T47D (cell line): ENCODE measurements at regions not wholly inside any gene's neighbourhood (a gene's known extent, or its start where the extent isn't known, plus 50 kb on each side); places are given as distances from the start of the nearest gene placed in this dataset.

Experiments
- DNase-seq, 2 experiments: peaks; one replicate each; pipeline versions ENCODE4 v3.0.0 to v3.0.0-alpha.2; 2011 to 2012; ENCODE audit warnings: low read depth in 1 of 2, low spot score in 1 of 2
- JUND ChIP-seq: IDR thresholded peaks from 2 replicates; pipeline ENCODE4 v1.6.1; 2012; ENCODE audit warnings: low read depth
- in situ Hi-C: cut with HindIII; loops from 2 replicates; pipeline ENCODE4 v1.10.0; 2016; ENCODE audit warnings: low sequenced_read_pairs, low pct_unique_long_range_greater_than_20kb

GRCh38 chr4:159489646-159490045, 386.8 kb downstream of the RAPGEF2 start:
- no peak for DNase-seq
- TF ChIP-seq JUND: no peak
- in situ Hi-C loops: no loop called here

- in situ Hi-C loops: no loop called here
- DNase-seq: no peak
- no peak for TF ChIP-seq JUND
Observed at GRCh38 chr4:159495515-159496236, 392.8 kb downstream of the RAPGEF2 start.

GRCh38 chr4:159496248-159496647, 393.4 kb downstream of the RAPGEF2 start:
- DNase-seq: no peak
- no peak for TF ChIP-seq JUND
- in situ Hi-C loops: no loop called here

DNA sequence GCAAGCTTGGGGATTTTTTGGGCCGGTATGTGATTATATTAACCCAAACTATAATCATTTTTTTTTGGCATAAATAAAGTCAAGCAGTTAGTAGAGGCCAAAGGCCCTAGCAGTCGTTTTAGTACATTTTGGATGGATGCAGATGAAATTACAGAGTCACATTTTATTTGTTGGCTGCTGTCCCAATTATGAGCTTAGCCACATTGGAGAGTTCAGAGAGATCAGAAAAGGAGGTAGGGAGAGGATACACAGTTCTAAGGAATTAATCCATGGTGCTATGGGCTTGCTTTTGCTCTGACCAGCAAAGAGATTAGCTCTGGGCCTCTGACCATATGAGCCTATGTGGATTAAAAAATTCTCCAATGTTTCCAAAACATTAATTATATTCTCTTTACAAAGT, 395.1 kb downstream of the RAPGEF2 start:
- no peak for DNase-seq
- TF ChIP-seq JUND: no peak
- in situ Hi-C loops: no loop called here

DNA sequence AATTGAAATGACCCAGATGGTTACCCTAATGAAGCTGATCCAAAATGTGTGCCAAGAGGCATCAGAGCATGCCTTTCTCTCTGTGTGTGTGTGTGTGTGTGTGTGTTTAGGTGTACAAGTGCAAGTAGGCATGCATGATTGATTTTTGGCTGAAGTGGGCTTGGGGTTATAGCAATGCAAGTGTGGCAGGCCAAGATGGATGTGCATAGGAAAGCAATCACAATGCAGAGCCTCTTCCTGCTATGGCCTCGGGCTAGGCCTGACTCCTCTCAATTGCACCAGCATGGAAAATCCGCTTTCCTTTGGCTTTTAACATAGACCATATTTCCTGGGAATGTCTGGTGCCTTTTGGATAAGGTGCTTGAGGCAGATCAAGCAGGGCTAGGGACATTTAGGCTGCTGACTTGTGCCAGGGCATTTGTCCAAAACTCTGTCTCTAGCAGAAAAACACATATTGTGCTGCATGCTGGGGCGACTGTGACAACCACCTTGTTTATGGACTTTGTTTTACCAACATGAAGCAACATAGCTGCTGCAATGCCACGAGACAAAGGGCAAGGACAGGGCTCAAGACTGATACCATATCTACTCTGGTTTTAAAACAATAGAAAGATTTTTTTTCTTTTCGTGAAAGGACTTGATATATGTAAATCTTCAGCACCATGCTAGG, 395.7 kb downstream of the RAPGEF2 start:
- no peak for DNase-seq
- in situ Hi-C loops: no loop called here
- TF ChIP-seq JUND: no peak

DNA sequence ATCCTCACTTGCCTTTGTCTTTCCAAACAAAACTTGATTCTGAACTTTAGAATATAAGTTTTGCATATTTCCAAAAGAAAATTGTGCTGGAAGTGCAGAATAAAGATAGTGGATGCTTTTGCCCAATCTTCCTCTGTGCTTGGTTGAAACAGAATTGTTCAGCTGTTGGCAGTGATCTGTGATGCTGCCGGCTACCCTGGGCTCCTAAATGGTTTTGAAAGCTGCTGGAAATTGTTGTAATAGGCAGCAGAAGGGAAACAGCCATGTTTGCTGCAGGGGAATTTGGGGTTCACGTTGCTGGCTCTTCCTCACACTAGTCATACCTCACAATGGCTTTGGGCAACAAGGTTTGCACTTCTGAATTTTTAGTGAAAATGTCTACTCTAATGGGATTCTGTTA, 398.0 kb downstream of the RAPGEF2 start:
- in situ Hi-C loops: no loop called here
- DNase-seq: no peak

DNA sequence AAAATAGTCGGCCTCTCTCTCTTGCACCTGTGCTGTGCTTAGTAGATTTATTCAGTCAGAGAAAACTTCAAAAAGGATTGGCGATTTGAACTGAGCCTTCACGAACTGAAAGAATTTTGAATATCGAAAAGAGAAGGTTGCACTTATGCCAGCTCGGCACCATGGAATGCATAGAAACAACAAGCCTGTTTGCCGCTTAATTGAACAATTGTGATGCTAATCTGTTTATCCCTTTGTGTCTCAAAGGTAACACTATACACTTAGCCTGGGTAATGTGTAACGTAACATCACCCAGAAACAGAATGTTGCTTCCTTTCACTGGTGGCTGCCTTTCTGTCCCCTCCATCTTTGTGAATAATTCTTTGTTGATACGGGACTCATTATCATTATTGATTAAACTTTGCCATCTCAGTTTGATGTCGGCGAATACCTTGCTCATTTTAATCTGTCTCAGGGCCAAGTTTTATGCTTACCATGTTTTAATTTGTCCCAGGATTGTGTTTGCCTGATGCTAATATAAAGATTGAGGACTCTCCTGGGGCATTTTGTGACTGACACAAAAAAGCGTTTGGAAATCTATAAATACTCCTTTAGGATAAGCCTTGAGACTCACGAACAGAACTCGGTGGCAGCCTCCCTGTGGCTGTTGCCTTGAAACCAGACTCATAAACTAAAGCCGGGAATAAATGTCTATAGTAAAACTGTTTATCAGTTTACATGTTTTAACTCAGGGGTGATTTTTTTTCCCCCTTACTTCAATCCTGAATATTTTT, 400.5 kb downstream of the RAPGEF2 start:
- in situ Hi-C loops: no loop called here
- peak in 1 of 2 experiments; percentile 53 for DNase-seq
- no peak for TF ChIP-seq JUND

More for the DNA sequence above, 398.0 kb downstream of the RAPGEF2 start:
- TF ChIP-seq JUND: no peak

DNA sequence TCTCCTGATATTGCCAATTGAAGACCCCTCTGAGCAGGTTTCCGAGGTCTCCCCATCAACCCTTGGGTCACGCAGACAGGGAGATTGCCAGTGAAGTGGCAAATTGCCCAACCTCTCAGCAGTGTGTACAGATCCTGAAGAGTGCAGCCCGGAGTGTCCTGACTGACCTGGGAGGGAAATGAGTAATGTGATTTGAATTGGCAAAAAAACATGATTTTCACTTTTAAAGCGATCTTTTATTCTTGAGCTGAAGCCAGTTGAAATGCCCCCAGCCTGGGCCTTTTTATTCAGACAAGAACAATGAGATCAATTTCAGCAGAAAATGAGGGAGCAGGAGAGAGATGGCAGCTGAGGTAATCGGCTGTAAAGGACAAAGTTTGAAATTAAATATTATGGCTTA, 401.8 kb downstream of the RAPGEF2 start:
- TF ChIP-seq JUND: no peak
- DNase-seq: no peak
- in situ Hi-C loops: no loop called here

DNA sequence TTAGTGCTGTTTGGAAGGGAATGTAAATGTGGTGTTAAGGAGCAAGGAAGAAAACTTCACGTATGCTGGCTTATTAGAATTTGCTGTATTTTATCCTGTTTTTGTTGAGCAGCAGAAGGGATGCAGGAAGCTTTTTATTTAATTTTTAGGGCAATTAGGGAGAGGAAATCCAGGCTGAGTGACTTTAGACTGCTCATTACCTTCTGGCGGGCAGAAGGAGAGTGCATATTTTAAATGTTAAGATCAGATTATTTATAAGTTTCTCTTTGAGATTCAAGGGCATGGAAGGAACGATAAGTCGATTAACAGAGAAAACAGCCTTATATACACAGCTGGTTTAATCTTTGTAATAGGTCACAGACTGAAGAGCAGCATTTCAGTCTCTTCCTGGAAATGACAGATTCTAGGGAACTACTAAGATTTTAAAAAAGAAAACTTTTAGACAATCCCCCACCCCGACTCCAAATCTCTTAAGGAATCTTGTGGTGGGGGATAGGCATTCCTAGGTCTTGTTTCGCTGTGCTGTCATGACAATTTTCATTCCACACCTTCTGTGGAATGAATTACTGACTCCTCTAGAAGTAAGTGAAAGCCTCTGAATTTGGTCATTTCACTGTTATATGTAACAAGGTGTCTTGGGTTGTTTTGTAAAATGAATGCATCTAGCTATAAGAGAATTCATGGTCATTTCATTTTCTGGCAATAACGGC, 402.5 kb downstream of the RAPGEF2 start:
- no peak for TF ChIP-seq JUND
- in situ Hi-C loops: no loop called here
- DNase-seq: no peak

GRCh38 chr4:159506801-159507517, 404.1 kb downstream of the RAPGEF2 start:
- DNase-seq: no peak
- in situ Hi-C loops: no loop called here
- no peak for TF ChIP-seq JUND

- DNase-seq: no peak
- in situ Hi-C loops: no loop called here
- TF ChIP-seq JUND: no peak
Observed at GRCh38 chr4:159508917-159509500, 406.1 kb downstream of the RAPGEF2 start.

DNA sequence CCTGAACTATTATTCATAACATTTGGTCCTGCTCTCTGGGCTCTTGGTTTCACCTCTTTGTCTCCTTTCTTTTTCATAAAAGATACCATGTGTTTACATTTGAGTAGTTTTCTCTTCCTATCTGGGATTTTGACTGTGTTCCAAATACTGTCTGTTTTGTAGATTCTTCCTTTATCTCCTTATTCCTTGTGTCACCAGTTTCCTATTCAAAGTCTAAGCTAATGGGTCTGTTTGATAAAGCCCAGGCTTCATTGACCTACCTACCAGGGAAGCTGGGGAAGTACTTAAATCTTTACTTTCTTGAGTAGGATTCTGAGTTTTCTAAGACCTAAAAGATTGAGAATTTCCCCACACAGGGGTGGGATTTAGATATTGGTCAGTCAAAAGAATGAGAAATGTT, 409.5 kb downstream of the RAPGEF2 start:
- DNase-seq: no peak
- no peak for TF ChIP-seq JUND
- in situ Hi-C loops: no loop called here
